Vagina (tissue), 2 donors: ENCODE measurements at regions not wholly inside any gene's neighbourhood (a gene's known extent, or its start where the extent isn't known, plus 50 kb on each side); places are given as distances from the start of the nearest gene placed in this dataset.

Source experiments
- CTCF ChIP-seq, 3 experiments: fragments of 450-650 bp in 2 of 3; fragments of 200-600 bp in 1 of 3; sonication (generic) in 1 of 3; IDR thresholded peaks; one replicate each; pipeline ENCODE4 v1.5.1; 2017 to 2019; ENCODE audit warnings: antibody characterized with exemption in 3 of 3, mild to moderate bottlenecking in 2 of 3, moderate library complexity in 2 of 3
- POLR2A ChIP-seq, 2 donors: fragments of 450-650 bp; IDR thresholded peaks; one replicate each; pipeline ENCODE4 v1.6.1; 2017; ENCODE audit warnings: antibody characterized with exemption in 2 of 2, mild to moderate bottlenecking in 2 of 2, moderate library complexity in 2 of 2
- POLR2AphosphoS5 ChIP-seq, 2 donors: sonication (generic); formaldehyde crosslinking; IDR thresholded peaks; one replicate each; pipeline ENCODE4 v1.9.0; 2017; ENCODE audit warnings: antibody characterized with exemption in 2 of 2, mild to moderate bottlenecking in 2 of 2, low read depth in 1 of 2; ENCODE audit not compliant: insufficient read depth in 1 of 2

GRCh38 chr3:157669416-157669815 is 166.2 kb upstream of the VEPH1 start:
- TF ChIP-seq CTCF (IDR thresholded peaks at IDR 0.05) (no peak), POLR2A (IDR thresholded peaks at IDR 0.05) (no peak), POLR2AphosphoS5 (IDR thresholded peaks at IDR 0.05; ENCODE audit: insufficient read depth in 1 of 2, low read depth in 1 of 2) (no peak)
